DND-41 (cell line): ENCODE measurements at regions not wholly inside any gene's neighbourhood (a gene's known extent, or its start where the extent isn't known, plus 50 kb on each side); places are given as distances from the start of the nearest gene placed in this dataset.

Source experiments
- ATAC-seq: fragments of 200-7000 bp; cut with Tn5 transposase; 3 replicates; pipeline ENCODE4 v1.9.1; 2021; ENCODE audit warnings: low read depth; ENCODE audit not compliant: insufficient read depth
- DNase-seq: peaks from one replicate; pipeline ENCODE4 v3.0.0-alpha.2; 2020
- H2AFZ ChIP-seq: 2 replicates; pipeline ENCODE4 v1.6.0; 2012; ENCODE audit warnings: low read depth, low read length
- H3K27ac ChIP-seq: 2 replicates; pipeline ENCODE4 v1.5.1; 2012; ENCODE audit warnings: low read length, inconsistent platforms
- H3K27me3 ChIP-seq: fragments of 200-600 bp; sonication (generic); 2 replicates; pipeline ENCODE4 v1.6.0; 2012; ENCODE audit warnings: low read length, mild to moderate bottlenecking, inconsistent platforms; ENCODE audit not compliant: insufficient read depth, poor library complexity
- H3K36me3 ChIP-seq: 2 replicates; pipeline ENCODE4 v1.5.1; 2012; ENCODE audit warnings: low read length, inconsistent platforms; ENCODE audit not compliant: insufficient read depth
- H3K4me1 ChIP-seq: 2 replicates; pipeline ENCODE4 v1.5.1; 2012; ENCODE audit warnings: mild to moderate bottlenecking, low read length; ENCODE audit not compliant: insufficient read depth
- H3K4me2 ChIP-seq: 2 replicates; pipeline ENCODE4 v1.6.0; 2012; ENCODE audit warnings: mild to moderate bottlenecking, moderate library complexity, low read length, inconsistent platforms; ENCODE audit not compliant: insufficient read depth
- H3K4me3 ChIP-seq, 2 experiments: fragments of 200-600 bp in 1 of 2; shearing (Covaris generic) in 1 of 2; 2 replicates each; pipeline ENCODE4 v1.5.1; 2012 to 2016; ENCODE audit warnings: inconsistent platforms in 2 of 2, low read length in 2 of 2, mild to moderate bottlenecking in 2 of 2, low read depth in 1 of 2, moderate library complexity in 1 of 2
- H3K79me2 ChIP-seq: 2 replicates; pipeline ENCODE4 v1.6.0; 2012; ENCODE audit warnings: low read length, inconsistent platforms; ENCODE audit not compliant: insufficient read depth
- H3K9ac ChIP-seq: 2 replicates; pipeline ENCODE4 v1.6.0; 2012; ENCODE audit warnings: low read depth, mild to moderate bottlenecking, inconsistent platforms, low read length, moderate library complexity
- H3K9me3 ChIP-seq: 2 replicates; pipeline ENCODE4 v1.5.1; 2012; ENCODE audit warnings: low read length, moderate library complexity, mild to moderate bottlenecking, inconsistent platforms; ENCODE audit not compliant: insufficient read depth, severe bottlenecking
- H4K20me1 ChIP-seq: 2 replicates; pipeline ENCODE4 v1.6.0; 2012; ENCODE audit warnings: low read length; ENCODE audit not compliant: insufficient read depth
- CTCF ChIP-seq: IDR thresholded peaks from 2 replicates; pipeline ENCODE4 v1.5.1; 2012; ENCODE audit warnings: borderline replicate concordance, low read length, moderate library complexity, mild to moderate bottlenecking; ENCODE audit not compliant: poor library complexity, severe bottlenecking; ENCODE audit errors: extremely low read depth
- EZH2 ChIP-seq: IDR thresholded peaks from 3 replicates; pipeline ENCODE4 v1.6.1; 2012; ENCODE audit warnings: borderline replicate concordance, low read depth, mild to moderate bottlenecking, moderate library complexity, low read length, inconsistent platforms; ENCODE audit not compliant: severe bottlenecking

DNA sequence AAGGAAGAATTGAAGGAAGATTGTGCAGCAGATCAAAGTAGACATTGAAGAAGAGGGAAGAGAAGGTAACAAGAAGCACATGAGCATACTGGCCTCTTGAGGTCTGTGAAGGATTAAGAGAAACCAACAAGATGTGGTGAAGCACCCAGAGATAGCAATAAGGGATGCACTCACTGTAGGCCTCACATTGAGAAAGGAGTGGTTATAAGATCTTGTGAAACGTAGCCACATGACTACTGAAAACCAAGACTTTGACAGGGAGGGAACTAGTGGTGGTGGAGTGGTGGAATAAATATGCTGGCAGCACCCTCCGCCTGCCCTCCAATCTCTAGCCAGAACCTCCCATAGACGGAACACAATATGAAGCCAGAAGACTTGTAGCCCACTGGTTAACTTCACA, 651.2 kb downstream of the DIPK2A start:
- Histone ChIP-seq H3K27me3 (no peaks in the 10 kb centered on the region), H3K4me1 (no peaks in the 10 kb centered on the region), H4K20me1 (no peaks in the 10 kb centered on the region), H3K27ac (no peak overlapping the region), H3K4me3 (no peak overlapping the region), H3K36me3 (no peaks in the 10 kb centered on the region), H2AFZ (no peak overlapping the region), H3K9me3 (no peaks in the 10 kb centered on the region), H3K79me2 (no peaks in the 10 kb centered on the region), H3K9ac (no peak overlapping the region), H3K4me2 (no peak overlapping the region)
- no peak for DNase-seq
- no peak for ATAC-seq
- TF ChIP-seq EZH2, result no peak

DNA sequence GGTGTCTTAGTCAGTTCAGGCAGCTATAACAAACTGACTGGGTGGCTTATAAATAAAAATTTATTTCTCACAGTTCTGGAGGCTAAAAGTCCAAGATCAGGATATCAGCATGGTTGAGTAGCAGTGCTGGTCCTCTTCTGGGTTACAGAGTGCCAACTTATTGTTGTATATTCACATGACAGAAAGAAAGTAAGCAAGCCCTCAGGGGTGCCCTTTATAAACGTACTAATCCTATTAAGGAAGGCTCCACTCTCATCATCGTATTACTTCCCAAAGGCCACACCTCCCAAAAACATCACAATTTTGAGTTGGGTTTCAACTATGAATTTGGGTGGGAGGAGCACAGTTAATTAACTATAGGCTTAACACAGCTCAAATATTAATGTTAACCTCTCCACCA, 653.0 kb downstream of the DIPK2A start:
- ATAC-seq, result no peak
- TF ChIP-seq EZH2, result no peak
- TF ChIP-seq CTCF, result no peak
- no peaks in the 10 kb centered on the region for H4K20me1 ChIP-seq

DNA sequence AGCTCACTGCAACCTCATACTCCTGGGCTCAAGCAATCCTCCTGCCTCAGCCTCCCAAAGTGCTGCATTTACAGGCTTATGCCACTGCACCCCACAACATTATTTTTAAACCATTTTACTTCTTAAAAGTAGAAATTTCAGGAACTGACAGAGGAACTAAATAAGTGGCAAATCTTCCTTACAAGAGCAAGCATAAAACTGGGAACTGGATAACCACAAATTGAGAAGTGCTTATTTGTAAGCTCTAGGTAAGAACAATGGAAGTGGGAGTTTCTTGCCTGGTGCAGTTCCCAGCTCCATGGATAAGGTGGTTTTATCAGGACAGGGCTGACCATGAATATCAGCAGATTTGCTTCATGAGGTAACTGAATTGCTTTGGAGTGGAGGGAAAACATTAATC, 655.2 kb downstream of the DIPK2A start:
- H2AFZ ChIP-seq, result no peak overlapping the region

More for the DNA sequence above, 653.0 kb downstream of the DIPK2A start:
- Histone ChIP-seq H3K4me3 (no peak overlapping the region), H3K27me3 (no peaks in the 10 kb centered on the region), H3K9me3 (no peaks in the 10 kb centered on the region), H2AFZ (no peak overlapping the region), H3K36me3 (no peaks in the 10 kb centered on the region), H3K4me2 (no peak overlapping the region), H3K4me1 (no peaks in the 10 kb centered on the region), H3K79me2 (no peaks in the 10 kb centered on the region), H3K27ac (no peak overlapping the region), H3K9ac (no peak overlapping the region)
- no peak for DNase-seq

GRCh38 chr3:144629381-144629780, 657.8 kb downstream of the DIPK2A start:
- ATAC-seq (no peak), DNase-seq (no peak)

More for the DNA sequence above, 655.2 kb downstream of the DIPK2A start:
- TF ChIP-seq EZH2, result no peak
- no peak for TF ChIP-seq CTCF
- H3K4me2 ChIP-seq, result no peak overlapping the region
- no peak overlapping the region for H3K27ac ChIP-seq
- no peak overlapping the region for H3K9ac ChIP-seq
- no peak overlapping the region for H3K4me3 ChIP-seq
- no peaks in the 10 kb centered on the region for H4K20me1 ChIP-seq
- no peaks in the 10 kb centered on the region for H3K79me2 ChIP-seq
- no peaks in the 10 kb centered on the region for H3K4me1 ChIP-seq
- no peaks in the 10 kb centered on the region for H3K9me3 ChIP-seq
- ATAC-seq (no peak), DNase-seq (no peak)
- H3K36me3 ChIP-seq, result no peaks in the 10 kb centered on the region
- no peaks in the 10 kb centered on the region for H3K27me3 ChIP-seq

More at GRCh38 chr3:144629381-144629780, 657.8 kb downstream of the DIPK2A start:
- Histone ChIP-seq H3K4me3 (no peak overlapping the region), H3K9ac (no peak overlapping the region), H3K27me3 (no peaks in the 10 kb centered on the region), H3K36me3 (no peaks in the 10 kb centered on the region), H3K4me1 (no peaks in the 10 kb centered on the region), H2AFZ (no peak overlapping the region), H3K27ac (no peak overlapping the region), H3K4me2 (no peak overlapping the region), H3K79me2 (no peaks in the 10 kb centered on the region), H4K20me1 (no peaks in the 10 kb centered on the region), H3K9me3 (no peaks in the 10 kb centered on the region)
- TF ChIP-seq EZH2, result no peak
- no peak for TF ChIP-seq CTCF
